ENCODE measurements at regions not wholly inside any gene's neighbourhood (a gene's known extent, or its start where the extent isn't known, plus 50 kb on each side); places are given as distances from the start of the nearest gene placed in this dataset.

GRCh38 chr6:127000631-127001030 lies 117.8 kb upstream of the RSPO3 start:
- H3K4me3 ChIP-seq (ENCODE audit: low read depth, low read length) = no peak overlapping the region
- no peak for TF ChIP-seq CTCF (IDR thresholded peaks at IDR 0.05; ENCODE audit: low read depth, low read length)

GRCh38 chr6:127013865-127014264 lies 104.6 kb upstream of the RSPO3 start:
- TF ChIP-seq CTCF (IDR thresholded peaks at IDR 0.05; ENCODE audit: low read depth, low read length) = no peak
- H3K4me3 ChIP-seq (ENCODE audit: low read depth, low read length) = no peak overlapping the region

GRCh38 chr6:127015858-127016257 lies 102.6 kb upstream of the RSPO3 start:
- no peak overlapping the region for H3K4me3 ChIP-seq (ENCODE audit: low read depth, low read length)
- no peak for TF ChIP-seq CTCF (IDR thresholded peaks at IDR 0.05; ENCODE audit: low read depth, low read length)

- TF ChIP-seq CTCF (IDR thresholded peaks at IDR 0.05; ENCODE audit: low read depth, low read length) = no peak
- no peak overlapping the region for H3K4me3 ChIP-seq (ENCODE audit: low read depth, low read length)
These were observed 98.6 kb upstream of the RSPO3 start for GRCh38 chr6:127019828-127020227.

- TF ChIP-seq CTCF (IDR thresholded peaks at IDR 0.05; ENCODE audit: low read depth, low read length) = no peak
- no peak overlapping the region for H3K4me3 ChIP-seq (ENCODE audit: low read depth, low read length)
These were observed 96.2 kb upstream of the RSPO3 start for GRCh38 chr6:127022302-127022701.

- no peak overlapping the region for H3K4me3 ChIP-seq (ENCODE audit: low read depth, low read length)
- TF ChIP-seq CTCF (IDR thresholded peaks at IDR 0.05; ENCODE audit: low read depth, low read length) = no peak
These were observed 95.3 kb upstream of the RSPO3 start for GRCh38 chr6:127023001-127023778.

- no peak for TF ChIP-seq CTCF (IDR thresholded peaks at IDR 0.05; ENCODE audit: low read depth, low read length)
- H3K4me3 ChIP-seq (ENCODE audit: low read depth, low read length) = no peak overlapping the region
These were observed 92.2 kb upstream of the RSPO3 start for GRCh38 chr6:127026247-127026646.
